ENCODE measurements at regions not wholly inside any gene's neighbourhood (a gene's known extent, or its start where the extent isn't known, plus 50 kb on each side); places are given as distances from the start of the nearest gene placed in this dataset.

DNA sequence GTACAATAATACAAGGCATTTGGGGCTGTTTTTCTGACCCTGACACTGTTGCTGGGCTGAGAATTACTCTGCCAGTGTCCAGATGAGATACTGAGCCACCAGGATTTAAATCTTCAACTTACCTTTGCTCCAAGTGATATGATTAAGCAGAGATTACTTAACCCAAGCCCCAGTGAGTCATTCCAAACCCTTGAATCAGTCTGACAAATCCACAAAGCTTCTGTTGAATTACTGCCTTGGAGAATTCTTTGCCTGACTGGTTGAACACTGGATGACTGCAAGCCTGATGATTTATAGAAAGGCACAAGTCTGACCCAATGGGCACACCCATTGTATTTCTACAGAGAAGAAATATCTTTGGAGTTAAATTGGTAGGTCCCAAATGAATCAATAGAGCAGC, 88.2 kb upstream of the TSC22D2 start:
- TF ChIP-seq YY1 (IDR thresholded peaks at IDR 0.05; ENCODE audit: insufficient read depth, insufficient read length) (no peak), ZNF274 (IDR thresholded peaks at IDR 0.05; ENCODE audit: low read depth, low read length) (no peak), SUZ12 (IDR thresholded peaks at IDR 0.05; ENCODE audit: extremely low read depth, insufficient read depth, insufficient read length) (no peak)

Measured in NT2/D1 (cell line).